ENCODE measurements at regions not wholly inside any gene's neighbourhood (a gene's known extent, or its start where the extent isn't known, plus 50 kb on each side); places are given as distances from the start of the nearest gene placed in this dataset.

GRCh38 chr4:110793890-110794554 lies 171.1 kb upstream of the PITX2 start:
- WGBS, 2 experiments = 11 to 19% methylated on average over 5 of the region's 5 CpGs
- H3K27ac ChIP-seq (ENCODE audit: insufficient read depth, low read depth, low read length, poor library complexity, severe bottlenecking) = peak overlapping the region; percentile 56

GRCh38 chr4:110795971-110796370 lies 173.1 kb upstream of the PITX2 start:
- Histone ChIP-seq H3K27me3 (ENCODE audit: control insufficient read depth, insufficient read depth, low read length, poor library complexity, severe bottlenecking) (no peaks in the 10 kb centered on the region), H3K4me3 (ENCODE audit: insufficient read depth, low read depth, low read length) (no peak overlapping the region), H3K27ac (ENCODE audit: insufficient read depth, low read depth, low read length, poor library complexity, severe bottlenecking) (no peak overlapping the region), H3K4me1 (ENCODE audit: control insufficient read depth, insufficient read depth, low read length) (peaks cover 17% of the 10 kb centered on the region), H3K9me3 (ENCODE audit: control insufficient read depth, low read length) (no peaks in the 10 kb centered on the region), H3K36me3 (ENCODE audit: control insufficient read depth, insufficient read depth, low read length) (no peaks in the 10 kb centered on the region)
- WGBS, 2 experiments = 95 to 100% methylated on average over 1 of the region's 1 CpG

More at GRCh38 chr4:110793890-110794554, 171.1 kb upstream of the PITX2 start:
- Histone ChIP-seq H3K4me1 (ENCODE audit: control insufficient read depth, insufficient read depth, low read length) (peaks cover 17% of the 10 kb centered on the region), H3K36me3 (ENCODE audit: control insufficient read depth, insufficient read depth, low read length) (no peaks in the 10 kb centered on the region), H3K4me3 (ENCODE audit: insufficient read depth, low read depth, low read length) (no peak overlapping the region), H3K27me3 (ENCODE audit: control insufficient read depth, insufficient read depth, low read length, poor library complexity, severe bottlenecking) (no peaks in the 10 kb centered on the region), H3K9me3 (ENCODE audit: control insufficient read depth, low read length) (no peaks in the 10 kb centered on the region)

- Histone ChIP-seq H3K27me3 (ENCODE audit: control insufficient read depth, insufficient read depth, low read length, poor library complexity, severe bottlenecking) (no peaks in the 10 kb centered on the region), H3K4me1 (ENCODE audit: control insufficient read depth, insufficient read depth, low read length) (peaks cover 17% of the 10 kb centered on the region)
- WGBS, 2 experiments = 95 to 98% methylated on average over 1 of the region's 1 CpG
Measured at GRCh38 chr4:110797486-110797885, 174.6 kb upstream of the PITX2 start.

GRCh38 chr4:110798687-110799086 lies 175.8 kb upstream of the PITX2 start:
- Histone ChIP-seq H3K27ac (ENCODE audit: insufficient read depth, low read depth, low read length, poor library complexity, severe bottlenecking) (no peak overlapping the region), H3K4me3 (ENCODE audit: insufficient read depth, low read depth, low read length) (no peak overlapping the region), H3K9me3 (ENCODE audit: control insufficient read depth, low read length) (no peaks in the 10 kb centered on the region), H3K27me3 (ENCODE audit: control insufficient read depth, insufficient read depth, low read length, poor library complexity, severe bottlenecking) (no peaks in the 10 kb centered on the region), H3K36me3 (ENCODE audit: control insufficient read depth, insufficient read depth, low read length) (no peaks in the 10 kb centered on the region), H3K4me1 (ENCODE audit: control insufficient read depth, insufficient read depth, low read length) (peaks cover 10% of the 10 kb centered on the region)
- 90 to 91% methylated on average over 13 of the region's 13 CpGs for WGBS, 2 experiments

More at GRCh38 chr4:110797486-110797885, 174.6 kb upstream of the PITX2 start:
- Histone ChIP-seq H3K36me3 (ENCODE audit: control insufficient read depth, insufficient read depth, low read length) (no peaks in the 10 kb centered on the region), H3K4me3 (ENCODE audit: insufficient read depth, low read depth, low read length) (no peak overlapping the region), H3K9me3 (ENCODE audit: control insufficient read depth, low read length) (no peaks in the 10 kb centered on the region), H3K27ac (ENCODE audit: insufficient read depth, low read depth, low read length, poor library complexity, severe bottlenecking) (no peak overlapping the region)

GRCh38 chr4:110799211-110799610 lies 176.3 kb upstream of the PITX2 start:
- no peaks in the 10 kb centered on the region for H3K27me3 ChIP-seq (ENCODE audit: control insufficient read depth, insufficient read depth, low read length, poor library complexity, severe bottlenecking)
- H3K27ac ChIP-seq (ENCODE audit: insufficient read depth, low read depth, low read length, poor library complexity, severe bottlenecking) = no peak overlapping the region
- no peaks in the 10 kb centered on the region for H3K36me3 ChIP-seq (ENCODE audit: control insufficient read depth, insufficient read depth, low read length)
- H3K9me3 ChIP-seq (ENCODE audit: control insufficient read depth, low read length) = no peaks in the 10 kb centered on the region
- 78 to 86% methylated on average over 2 of the region's 3 CpGs for WGBS, 2 experiments
- no peak overlapping the region for H3K4me3 ChIP-seq (ENCODE audit: insufficient read depth, low read depth, low read length)
- peaks cover 5% of the 10 kb centered on the region for H3K4me1 ChIP-seq (ENCODE audit: control insufficient read depth, insufficient read depth, low read length)

GRCh38 chr4:110801591-110801990 lies 178.7 kb upstream of the PITX2 start:
- H3K27ac ChIP-seq (ENCODE audit: insufficient read depth, low read depth, low read length, poor library complexity, severe bottlenecking) = no peak overlapping the region
- no peaks in the 10 kb centered on the region for H3K27me3 ChIP-seq (ENCODE audit: control insufficient read depth, insufficient read depth, low read length, poor library complexity, severe bottlenecking)
- no peaks in the 10 kb centered on the region for H3K9me3 ChIP-seq (ENCODE audit: control insufficient read depth, low read length)
- no peaks in the 10 kb centered on the region for H3K36me3 ChIP-seq (ENCODE audit: control insufficient read depth, insufficient read depth, low read length)
- no peaks in the 10 kb centered on the region for H3K4me1 ChIP-seq (ENCODE audit: control insufficient read depth, insufficient read depth, low read length)
- H3K4me3 ChIP-seq (ENCODE audit: insufficient read depth, low read depth, low read length) = no peak overlapping the region

GRCh38 chr4:110808351-110808878 lies 185.5 kb upstream of the PITX2 start:
- Histone ChIP-seq H3K9me3 (ENCODE audit: control insufficient read depth, low read length) (no peaks in the 10 kb centered on the region), H3K4me1 (ENCODE audit: control insufficient read depth, insufficient read depth, low read length) (no peaks in the 10 kb centered on the region), H3K36me3 (ENCODE audit: control insufficient read depth, insufficient read depth, low read length) (no peaks in the 10 kb centered on the region), H3K27me3 (ENCODE audit: control insufficient read depth, insufficient read depth, low read length, poor library complexity, severe bottlenecking) (no peaks in the 10 kb centered on the region), H3K4me3 (ENCODE audit: insufficient read depth, low read depth, low read length) (no peak overlapping the region), H3K27ac (ENCODE audit: insufficient read depth, low read depth, low read length, poor library complexity, severe bottlenecking) (no peak overlapping the region)
- 95 to 96% methylated on average over 6 of the region's 6 CpGs for WGBS, 2 experiments

- Histone ChIP-seq H3K36me3 (ENCODE audit: control insufficient read depth, insufficient read depth, low read length) (no peaks in the 10 kb centered on the region), H3K9me3 (ENCODE audit: control insufficient read depth, low read length) (no peaks in the 10 kb centered on the region), H3K4me3 (ENCODE audit: insufficient read depth, low read depth, low read length) (no peak overlapping the region), H3K4me1 (ENCODE audit: control insufficient read depth, insufficient read depth, low read length) (no peaks in the 10 kb centered on the region), H3K27me3 (ENCODE audit: control insufficient read depth, insufficient read depth, low read length, poor library complexity, severe bottlenecking) (no peaks in the 10 kb centered on the region), H3K27ac (ENCODE audit: insufficient read depth, low read depth, low read length, poor library complexity, severe bottlenecking) (no peak overlapping the region)
- WGBS, 2 experiments = 93 to 96% methylated on average over 3 of the region's 4 CpGs
Measured at GRCh38 chr4:110815950-110816349, 193.1 kb upstream of the PITX2 start.

GRCh38 chr4:110816367-110816766 lies 193.5 kb upstream of the PITX2 start:
- no peaks in the 10 kb centered on the region for H3K9me3 ChIP-seq (ENCODE audit: control insufficient read depth, low read length)
- H3K27ac ChIP-seq (ENCODE audit: insufficient read depth, low read depth, low read length, poor library complexity, severe bottlenecking) = no peak overlapping the region
- H3K4me1 ChIP-seq (ENCODE audit: control insufficient read depth, insufficient read depth, low read length) = no peaks in the 10 kb centered on the region
- 86 to 100% methylated on average over 1 of the region's 1 CpG for WGBS, 2 experiments
- H3K36me3 ChIP-seq (ENCODE audit: control insufficient read depth, insufficient read depth, low read length) = no peaks in the 10 kb centered on the region
- H3K27me3 ChIP-seq (ENCODE audit: control insufficient read depth, insufficient read depth, low read length, poor library complexity, severe bottlenecking) = no peaks in the 10 kb centered on the region
- H3K4me3 ChIP-seq (ENCODE audit: insufficient read depth, low read depth, low read length) = no peak overlapping the region

- 90 to 93% methylated on average over 4 of the region's 4 CpGs for WGBS, 2 experiments
- no peaks in the 10 kb centered on the region for H3K36me3 ChIP-seq (ENCODE audit: control insufficient read depth, insufficient read depth, low read length)
- no peak overlapping the region for H3K4me3 ChIP-seq (ENCODE audit: insufficient read depth, low read depth, low read length)
- H3K27ac ChIP-seq (ENCODE audit: insufficient read depth, low read depth, low read length, poor library complexity, severe bottlenecking) = no peak overlapping the region
- no peaks in the 10 kb centered on the region for H3K4me1 ChIP-seq (ENCODE audit: control insufficient read depth, insufficient read depth, low read length)
- H3K9me3 ChIP-seq (ENCODE audit: control insufficient read depth, low read length) = no peaks in the 10 kb centered on the region
- no peaks in the 10 kb centered on the region for H3K27me3 ChIP-seq (ENCODE audit: control insufficient read depth, insufficient read depth, low read length, poor library complexity, severe bottlenecking)
Measured at GRCh38 chr4:110821186-110821585, 198.3 kb upstream of the PITX2 start.
